ENCODE measurements at regions not wholly inside any gene's neighbourhood (a gene's known extent, or its start where the extent isn't known, plus 50 kb on each side); places are given as distances from the start of the nearest gene placed in this dataset.

- no peak overlapping the region for H3K4me3 ChIP-seq (ENCODE audit: low read depth, low read length)
- DNase-seq (ENCODE audit: low read depth): no peak
- TF ChIP-seq POLR2A (IDR thresholded peaks at IDR 0.05; ENCODE audit: extremely low read depth, insufficient read length) (no peak), MYC (IDR thresholded peaks at IDR 0.05; ENCODE audit: low read depth, low read length) (no peak), MAX (IDR thresholded peaks at IDR 0.05; ENCODE audit: low read depth, low read length) (no peak), CTCF (IDR thresholded peaks at IDR 0.05; ENCODE audit: low read depth, low read length) (no peak)
Observed at GRCh38 chr5:100641833-100642232, 106.7 kb downstream of the FAM174A start.

GRCh38 chr5:100643473-100643872, 108.3 kb downstream of the FAM174A start:
- H3K4me3 ChIP-seq (ENCODE audit: low read depth, low read length): no peak overlapping the region
- TF ChIP-seq MAX (IDR thresholded peaks at IDR 0.05; ENCODE audit: low read depth, low read length) (0 out of 2 replicates have a peak, but pooled peaks have one; percentile 30), MYC (IDR thresholded peaks at IDR 0.05; ENCODE audit: low read depth, low read length) (no peak), CTCF (IDR thresholded peaks at IDR 0.05; ENCODE audit: low read depth, low read length) (no peak), POLR2A (IDR thresholded peaks at IDR 0.05; ENCODE audit: extremely low read depth, insufficient read length) (no peak)
- peak; percentile 52 for DNase-seq (ENCODE audit: low read depth)

- no peak overlapping the region for H3K4me3 ChIP-seq (ENCODE audit: low read depth, low read length)
- no peak for DNase-seq (ENCODE audit: low read depth)
- TF ChIP-seq MYC (IDR thresholded peaks at IDR 0.05; ENCODE audit: low read depth, low read length) (no peak), POLR2A (IDR thresholded peaks at IDR 0.05; ENCODE audit: extremely low read depth, insufficient read length) (no peak), MAX (IDR thresholded peaks at IDR 0.05; ENCODE audit: low read depth, low read length) (no peak), CTCF (IDR thresholded peaks at IDR 0.05; ENCODE audit: low read depth, low read length) (no peak)
Observed at GRCh38 chr5:100644185-100644584, 109.0 kb downstream of the FAM174A start.

- DNase-seq (ENCODE audit: low read depth): no peak
- TF ChIP-seq MAX (IDR thresholded peaks at IDR 0.05; ENCODE audit: low read depth, low read length) (no peak), MYC (IDR thresholded peaks at IDR 0.05; ENCODE audit: low read depth, low read length) (no peak), CTCF (IDR thresholded peaks at IDR 0.05; ENCODE audit: low read depth, low read length) (no peak)
- H3K4me3 ChIP-seq (ENCODE audit: low read depth, low read length): no peak overlapping the region
Observed at GRCh38 chr5:100644776-100645175, 109.6 kb downstream of the FAM174A start.

- no peak overlapping the region for H3K4me3 ChIP-seq (ENCODE audit: low read depth, low read length)
- TF ChIP-seq CTCF (IDR thresholded peaks at IDR 0.05; ENCODE audit: low read depth, low read length) (no peak), MAX (IDR thresholded peaks at IDR 0.05; ENCODE audit: low read depth, low read length) (no peak)
- DNase-seq (ENCODE audit: low read depth): no peak
Observed at GRCh38 chr5:100646011-100646410, 110.8 kb downstream of the FAM174A start.

- DNase-seq (ENCODE audit: low read depth): no peak
- H3K4me3 ChIP-seq (ENCODE audit: low read depth, low read length): no peak overlapping the region
- TF ChIP-seq MYC (IDR thresholded peaks at IDR 0.05; ENCODE audit: low read depth, low read length): no peak
- TF ChIP-seq MAX (IDR thresholded peaks at IDR 0.05; ENCODE audit: low read depth, low read length): no peak
- TF ChIP-seq POLR2A (IDR thresholded peaks at IDR 0.05; ENCODE audit: extremely low read depth, insufficient read length): no peak
- no peak for TF ChIP-seq CTCF (IDR thresholded peaks at IDR 0.05; ENCODE audit: low read depth, low read length)
Observed at GRCh38 chr5:100646691-100647090, 111.5 kb downstream of the FAM174A start.
